ENCODE measurements at regions not wholly inside any gene's neighbourhood (a gene's known extent, or its start where the extent isn't known, plus 50 kb on each side); places are given as distances from the start of the nearest gene placed in this dataset.

- Histone ChIP-seq H3K27ac (ENCODE audit: low read depth, low read length, poor library complexity, severe bottlenecking) (no peak overlapping the region), H3K9me3 (ENCODE audit: low read depth, low read length, poor library complexity, severe bottlenecking) (no peaks in the 10 kb centered on the region), H3K4me1 (ENCODE audit: insufficient read depth, low read length, poor library complexity, severe bottlenecking) (no peaks in the 10 kb centered on the region), H3K4me3 (ENCODE audit: low read depth, low read length, poor library complexity, severe bottlenecking) (no peak overlapping the region), H3K27me3 (replicated peaks; ENCODE audit: insufficient read depth, low read depth, low read length, poor library complexity) (peaks cover 4% of the 10 kb centered on the region), H3K36me3 (ENCODE audit: insufficient read depth, low read length, poor library complexity, severe bottlenecking) (no peaks in the 10 kb centered on the region)
- CTCF ChIA-PET, result no interaction called here
- TF ChIP-seq CTCF (conservative IDR thresholded peaks at IDR 0.05; ENCODE audit: low read depth, low read length), result no peak
- no peak for TF ChIP-seq EZH2 (IDR thresholded peaks at IDR 0.05; ENCODE audit: borderline replicate concordance, low read depth, low read length, poor library complexity, severe bottlenecking)
- POLR2A ChIA-PET (ENCODE audit: low non-redundant PET), result no interaction called here
- no TSS peak for BruUV-seq (replicated peaks)
- peak; percentile 26 for DNase-seq (ENCODE audit: low spot score)
- intact Hi-C loops (cut with micrococcal nuclease; ENCODE audit: unreplicated experiment), result no loop called here
These were observed 445.4 kb downstream of the TFEC start for GRCh38 chr7:115585015-115585718.

DNA sequence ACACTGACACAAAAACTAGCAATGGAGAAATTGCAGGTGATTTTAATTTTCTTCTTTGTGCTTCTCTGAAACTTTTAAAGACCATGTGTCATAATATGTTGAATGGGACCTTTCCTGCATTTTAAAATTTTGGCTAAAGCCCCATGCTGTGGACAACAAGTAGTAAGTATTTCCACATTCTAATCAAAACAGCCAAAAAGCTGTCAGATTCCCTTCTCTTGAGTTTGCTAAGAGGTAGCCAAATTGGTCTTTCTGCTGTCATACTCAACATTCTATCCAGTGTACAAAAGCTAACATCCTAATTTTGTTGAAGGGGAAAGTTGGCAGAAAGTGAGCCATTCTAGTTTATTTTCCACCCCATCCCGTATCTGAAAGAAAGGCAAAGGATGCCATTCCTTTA, 447.6 kb downstream of the TFEC start:
- H3K27me3 ChIP-seq (replicated peaks; ENCODE audit: insufficient read depth, low read depth, low read length, poor library complexity), result peaks cover 4% of the 10 kb centered on the region
- H3K9me3 ChIP-seq (ENCODE audit: low read depth, low read length, poor library complexity, severe bottlenecking), result no peaks in the 10 kb centered on the region
- no peak overlapping the region for H3K27ac ChIP-seq (ENCODE audit: low read depth, low read length, poor library complexity, severe bottlenecking)
- intact Hi-C loops (cut with micrococcal nuclease; ENCODE audit: unreplicated experiment), result no loop called here
- H3K4me1 ChIP-seq (ENCODE audit: insufficient read depth, low read length, poor library complexity, severe bottlenecking), result no peaks in the 10 kb centered on the region
- H3K36me3 ChIP-seq (ENCODE audit: insufficient read depth, low read length, poor library complexity, severe bottlenecking), result no peaks in the 10 kb centered on the region
- POLR2A ChIA-PET (ENCODE audit: low non-redundant PET), result no interaction called here
- CTCF ChIA-PET, result no interaction called here
- no peak for DNase-seq (ENCODE audit: low spot score)
- no TSS peak for BruUV-seq (replicated peaks)
- TF ChIP-seq CTCF (conservative IDR thresholded peaks at IDR 0.05; ENCODE audit: low read depth, low read length), result no peak
- no peak for TF ChIP-seq EZH2 (IDR thresholded peaks at IDR 0.05; ENCODE audit: borderline replicate concordance, low read depth, low read length, poor library complexity, severe bottlenecking)
- H3K4me3 ChIP-seq (ENCODE audit: low read depth, low read length, poor library complexity, severe bottlenecking), result no peak overlapping the region

DNA sequence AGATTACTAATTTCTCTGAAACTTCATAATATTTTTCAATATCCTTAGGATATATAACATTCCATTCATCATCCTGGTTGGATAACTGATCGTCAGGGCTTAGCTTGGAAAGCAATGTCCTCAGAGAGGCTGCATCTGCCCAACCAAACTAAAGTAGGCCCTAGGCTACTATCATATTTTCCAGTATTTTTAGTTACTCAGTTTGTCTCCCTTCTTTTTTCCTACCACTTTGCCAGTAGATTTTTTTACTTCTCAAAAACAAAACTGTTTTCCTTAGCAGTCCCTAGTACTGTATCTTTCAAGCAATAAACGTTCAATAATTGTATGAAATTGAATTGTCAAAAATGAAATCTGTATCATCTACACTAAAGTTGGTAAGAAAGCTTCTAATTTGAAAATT, 452.0 kb downstream of the TFEC start:
- TF ChIP-seq EZH2 (IDR thresholded peaks at IDR 0.05; ENCODE audit: borderline replicate concordance, low read depth, low read length, poor library complexity, severe bottlenecking) (no peak), CTCF (conservative IDR thresholded peaks at IDR 0.05; ENCODE audit: low read depth, low read length) (no peak)
- BruUV-seq (replicated peaks), result no TSS peak
- ChIA-PET POLR2A (ENCODE audit: low non-redundant PET) (no interaction called here), CTCF (no interaction called here)
- Histone ChIP-seq H3K4me1 (ENCODE audit: insufficient read depth, low read length, poor library complexity, severe bottlenecking) (no peaks in the 10 kb centered on the region), H3K9me3 (ENCODE audit: low read depth, low read length, poor library complexity, severe bottlenecking) (no peaks in the 10 kb centered on the region), H3K4me3 (ENCODE audit: low read depth, low read length, poor library complexity, severe bottlenecking) (no peak overlapping the region), H3K36me3 (ENCODE audit: insufficient read depth, low read length, poor library complexity, severe bottlenecking) (no peaks in the 10 kb centered on the region), H3K27ac (ENCODE audit: low read depth, low read length, poor library complexity, severe bottlenecking) (no peak overlapping the region), H3K27me3 (replicated peaks; ENCODE audit: insufficient read depth, low read depth, low read length, poor library complexity) (peaks cover 9% of the 10 kb centered on the region)
- intact Hi-C loops (cut with micrococcal nuclease; ENCODE audit: unreplicated experiment), result no loop called here
- DNase-seq (ENCODE audit: low spot score), result no peak

Measured in A673 (cell line).